ENCODE measurements at regions not wholly inside any gene's neighbourhood (a gene's known extent, or its start where the extent isn't known, plus 50 kb on each side); places are given as distances from the start of the nearest gene placed in this dataset.

- no peak for TF ChIP-seq POLR2A (IDR thresholded peaks at IDR 0.05)
- TF ChIP-seq CTCF (IDR thresholded peaks at IDR 0.05): no peak
Measured at GRCh38 chr14:101368629-101369028, 192.7 kb upstream of the DIO3 start.

Data from right lobe of liver (tissue), 4 donors.